ENCODE measurements at regions not wholly inside any gene's neighbourhood (a gene's known extent, or its start where the extent isn't known, plus 50 kb on each side); places are given as distances from the start of the nearest gene placed in this dataset.
"Not testable (repeated sequence)": the region's sequence is repeated elsewhere in the genome, so short reads cannot be mapped to it uniquely, and the experiment has no call there.

DNA sequence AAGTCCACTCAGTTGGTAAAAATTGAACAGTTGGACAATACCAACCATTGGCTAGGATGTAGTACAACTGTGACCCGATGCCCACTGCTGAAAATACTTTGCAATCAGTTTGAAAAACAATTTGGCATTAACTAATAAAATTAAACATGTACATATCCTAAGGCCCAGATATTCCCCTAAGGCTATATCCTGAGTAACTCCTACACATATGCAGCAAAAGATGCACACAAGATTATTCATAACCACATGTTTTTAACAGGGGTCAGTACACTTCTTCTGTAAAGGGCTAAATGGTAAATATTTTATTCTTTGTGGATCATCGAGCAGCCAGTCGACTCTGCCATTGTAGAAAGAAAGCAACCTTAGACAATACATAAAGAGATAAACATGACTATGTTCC lies 116.3 kb downstream of the MEX3B start:
- CTCF ChIA-PET = interaction anchor here (1.1 kb wide), 1 partner anchor 11 kb away, joined by 3 read pairs; no protein-coding TSS in a partner anchor
- POLR2A ChIA-PET = no interaction called here
- H3K27ac Mint-ChIP-seq = no peak overlapping the region
- H3K4me1 Mint-ChIP-seq (ENCODE audit: low read depth) = no peaks in the 10 kb centered on the region
- no peak overlapping the region for H3K4me3 Mint-ChIP-seq
- peaks cover 10% of the 10 kb centered on the region for H3K27me3 Mint-ChIP-seq
- no peak for DNase-seq
- no peaks in the 10 kb centered on the region for H3K36me3 Mint-ChIP-seq
- H3K9me3 Mint-ChIP-seq = no peaks in the 10 kb centered on the region
- intact Hi-C loops (cut with micrococcal nuclease) = no loop called here

DNA sequence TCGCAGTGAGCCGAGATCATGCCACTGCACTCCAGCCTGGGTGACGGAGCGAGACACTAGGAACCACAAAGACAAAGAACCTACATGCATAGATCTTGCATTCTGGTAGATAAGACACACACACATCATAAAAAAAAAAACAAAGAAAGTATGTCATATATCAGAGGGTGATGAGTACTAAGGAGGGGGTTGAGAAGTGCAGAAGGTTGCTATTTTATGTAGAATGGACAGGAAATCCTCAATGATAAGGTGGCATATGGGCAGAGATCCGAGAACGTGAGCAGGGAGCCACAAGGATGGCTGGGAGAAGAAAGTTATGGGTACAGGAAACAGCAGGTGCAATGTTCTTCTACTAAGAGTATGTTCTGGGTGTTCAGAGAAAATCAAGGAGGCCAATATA lies 118.8 kb downstream of the MEX3B start:
- Mint-ChIP-seq H3K36me3 (no peaks in the 10 kb centered on the region), H3K27ac (no peak overlapping the region), H3K4me3 (no peak overlapping the region), H3K9me3 (no peaks in the 10 kb centered on the region), H3K4me1 (ENCODE audit: low read depth) (no peaks in the 10 kb centered on the region), H3K27me3 (peaks cover 10% of the 10 kb centered on the region)
- intact Hi-C loops (cut with micrococcal nuclease) = no loop called here
- ChIA-PET CTCF (no interaction called here), POLR2A (no interaction called here)
- DNase-seq = no peak

DNA sequence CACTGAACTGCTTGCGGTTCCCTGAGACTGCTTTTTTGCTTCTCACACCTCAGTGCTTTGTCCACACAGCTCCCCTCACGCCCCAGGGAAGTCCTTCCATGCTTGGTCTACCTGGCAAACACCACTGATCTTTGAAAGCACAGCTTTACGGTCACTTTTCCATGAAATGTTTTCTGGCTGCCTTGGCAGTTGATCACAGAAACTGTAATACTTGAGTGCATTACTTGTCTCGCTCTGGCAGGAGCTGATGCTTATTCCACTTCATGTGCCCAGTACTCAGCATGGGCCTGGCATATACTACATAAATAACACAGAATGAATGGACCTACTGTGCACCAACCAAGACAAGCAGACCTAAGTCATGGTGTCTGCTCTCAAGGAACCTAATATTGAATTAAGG lies 121.1 kb downstream of the MEX3B start:
- CTCF ChIA-PET = no interaction called here
- Mint-ChIP-seq H3K36me3 (peaks cover 1% of the 10 kb centered on the region), H3K4me1 (ENCODE audit: low read depth) (no peaks in the 10 kb centered on the region), H3K4me3 (no peak overlapping the region), H3K27ac (no peak overlapping the region), H3K27me3 (peaks cover 10% of the 10 kb centered on the region), H3K9me3 (peaks cover 15% of the 10 kb centered on the region)
- intact Hi-C loops (cut with micrococcal nuclease) = no loop called here
- DNase-seq = no peak
- POLR2A ChIA-PET = no interaction called here

- POLR2A ChIA-PET = no interaction called here
- intact Hi-C loops (cut with micrococcal nuclease) = no loop called here
- DNase-seq = no peak
- no peak overlapping the region for H3K27ac Mint-ChIP-seq
- CTCF ChIA-PET = no interaction called here
- no peak overlapping the region for H3K4me3 Mint-ChIP-seq
- peaks cover 10% of the 10 kb centered on the region for H3K27me3 Mint-ChIP-seq
- no peaks in the 10 kb centered on the region for H3K4me1 Mint-ChIP-seq (ENCODE audit: low read depth)
- H3K9me3 Mint-ChIP-seq = peaks cover 21% of the 10 kb centered on the region
- H3K36me3 Mint-ChIP-seq = peaks cover 1% of the 10 kb centered on the region
Measured at GRCh38 chr15:81923561-81924350, 122.1 kb downstream of the MEX3B start.

- DNase-seq = no peak
- H3K9me3 Mint-ChIP-seq = peaks cover 32% of the 10 kb centered on the region
- no peak overlapping the region for H3K27ac Mint-ChIP-seq
- CTCF ChIA-PET = no interaction called here
- POLR2A ChIA-PET = no interaction called here
- H3K36me3 Mint-ChIP-seq = peaks cover 3% of the 10 kb centered on the region
- H3K27me3 Mint-ChIP-seq = peaks cover 9% of the 10 kb centered on the region
- H3K4me3 Mint-ChIP-seq = no peak overlapping the region
- H3K4me1 Mint-ChIP-seq (ENCODE audit: low read depth) = no peaks in the 10 kb centered on the region
- intact Hi-C loops (cut with micrococcal nuclease) = no loop called here
Measured at GRCh38 chr15:81922143-81922542, 123.7 kb downstream of the MEX3B start.

DNA sequence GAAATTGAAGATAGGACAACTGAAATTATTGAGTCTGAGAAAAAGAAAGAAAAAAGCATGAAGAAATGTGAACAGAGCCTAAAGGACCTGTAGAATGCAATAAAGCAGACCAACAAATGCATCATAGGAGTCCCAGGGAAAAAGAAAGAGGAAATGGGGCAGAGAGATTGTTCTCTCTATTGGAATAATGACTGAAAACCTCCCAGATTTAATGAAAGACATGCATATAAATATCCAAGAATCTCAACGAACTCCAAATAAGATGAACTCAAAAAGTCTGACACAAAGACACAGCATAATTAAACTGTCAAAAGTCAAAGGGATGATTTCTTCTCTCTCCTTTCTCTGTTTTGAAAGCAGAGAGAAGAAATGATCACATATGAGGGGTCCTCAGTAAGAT lies 124.7 kb downstream of the MEX3B start:
- POLR2A ChIA-PET = no interaction called here
- peaks cover 6% of the 10 kb centered on the region for H3K27me3 Mint-ChIP-seq

DNA sequence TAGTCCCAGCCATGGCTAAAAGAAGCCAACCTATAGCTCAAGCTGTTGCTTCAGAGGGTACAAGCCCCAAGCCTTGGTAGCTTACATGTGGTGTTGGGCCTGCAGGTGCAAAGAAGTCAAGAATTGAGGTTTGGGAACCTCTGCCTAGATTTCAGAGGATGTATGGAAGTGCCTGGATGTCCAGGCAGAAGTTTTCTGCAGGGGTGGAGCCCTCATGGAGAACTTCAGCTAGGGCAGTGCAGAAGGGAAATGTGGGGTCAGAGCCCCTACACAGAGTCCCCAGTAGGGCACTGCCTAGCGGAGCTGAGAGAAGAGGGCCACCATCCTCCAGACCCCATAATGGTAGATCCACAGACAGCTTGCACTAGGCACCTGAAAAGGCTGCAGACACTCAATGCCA lies 127.1 kb downstream of the MEX3B start:
- peaks cover 34% of the 10 kb centered on the region for H3K9me3 Mint-ChIP-seq
- POLR2A ChIA-PET; CTCF ChIA-PET; H3K4me1 Mint-ChIP-seq (ENCODE audit: low read depth); DNase-seq; H3K27ac Mint-ChIP-seq; H3K27me3 Mint-ChIP-seq; intact Hi-C loops (cut with micrococcal nuclease); H3K4me3 Mint-ChIP-seq; H3K36me3 Mint-ChIP-seq: not testable (repeated sequence)

More for the DNA sequence above, 124.7 kb downstream of the MEX3B start:
- no peak for DNase-seq
- intact Hi-C loops (cut with micrococcal nuclease) = no loop called here
- H3K4me3 Mint-ChIP-seq = no peak overlapping the region
- no peak overlapping the region for H3K27ac Mint-ChIP-seq
- peaks cover 34% of the 10 kb centered on the region for H3K9me3 Mint-ChIP-seq
- H3K36me3 Mint-ChIP-seq = peaks cover 3% of the 10 kb centered on the region
- CTCF ChIA-PET = no interaction called here
- H3K4me1 Mint-ChIP-seq (ENCODE audit: low read depth) = no peaks in the 10 kb centered on the region

DNA sequence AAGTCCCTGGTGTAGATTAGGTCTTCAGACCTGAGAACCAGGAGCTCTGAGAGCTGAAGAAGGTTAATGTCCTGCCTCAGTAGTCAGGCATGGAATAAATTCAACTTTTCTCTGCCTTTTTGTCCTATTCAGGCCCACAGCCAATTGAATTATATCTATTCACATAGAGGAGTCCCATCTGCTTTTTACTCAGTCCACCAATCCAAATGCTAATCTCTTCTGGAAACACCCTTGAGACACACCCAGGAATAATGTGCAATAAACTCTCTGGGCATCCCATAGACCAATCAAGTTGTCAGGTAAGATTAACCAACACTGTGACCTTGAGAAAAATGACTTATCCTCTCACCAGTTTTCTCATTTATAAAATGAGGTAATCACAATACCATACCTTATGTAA lies 129.4 kb downstream of the MEX3B start:
- CTCF ChIA-PET = no interaction called here
- peaks cover 33% of the 10 kb centered on the region for H3K9me3 Mint-ChIP-seq
- no peaks in the 10 kb centered on the region for H3K27me3 Mint-ChIP-seq

DNA sequence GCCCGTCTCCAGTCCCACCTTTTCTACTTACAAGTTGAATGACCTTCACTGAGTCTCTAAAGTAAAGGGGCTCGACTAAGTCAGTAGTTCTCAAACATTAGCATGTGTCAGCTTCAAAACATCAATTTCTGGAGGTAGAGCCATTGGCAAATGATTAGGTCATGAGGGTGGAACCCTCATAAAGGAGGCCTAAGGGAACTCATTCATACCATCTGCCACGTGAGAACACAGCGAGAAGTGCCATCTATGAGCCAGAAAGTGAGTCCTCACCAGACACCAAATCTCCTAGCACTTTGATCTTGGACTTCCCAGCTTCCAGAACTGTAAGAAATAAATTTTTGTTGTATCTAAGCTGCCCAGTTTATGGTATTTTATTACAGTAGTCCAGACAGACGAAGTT lies 129.8 kb downstream of the MEX3B start:
- H3K27ac Mint-ChIP-seq = no peak overlapping the region
- peaks cover 29% of the 10 kb centered on the region for H3K9me3 Mint-ChIP-seq
- no peaks in the 10 kb centered on the region for H3K27me3 Mint-ChIP-seq
- ChIA-PET CTCF (no interaction called here), POLR2A (no interaction called here)
- no peak for DNase-seq
- no peak overlapping the region for H3K4me3 Mint-ChIP-seq
- no peaks in the 10 kb centered on the region for H3K4me1 Mint-ChIP-seq (ENCODE audit: low read depth)
- intact Hi-C loops (cut with micrococcal nuclease) = no loop called here
- peaks cover 3% of the 10 kb centered on the region for H3K36me3 Mint-ChIP-seq

More for the DNA sequence above, 129.4 kb downstream of the MEX3B start:
- Mint-ChIP-seq H3K36me3 (peaks cover 3% of the 10 kb centered on the region), H3K27ac (no peak overlapping the region), H3K4me1 (ENCODE audit: low read depth) (no peaks in the 10 kb centered on the region), H3K4me3 (no peak overlapping the region)
- intact Hi-C loops (cut with micrococcal nuclease) = no loop called here
- POLR2A ChIA-PET = no interaction called here
- DNase-seq = no peak

DNA sequence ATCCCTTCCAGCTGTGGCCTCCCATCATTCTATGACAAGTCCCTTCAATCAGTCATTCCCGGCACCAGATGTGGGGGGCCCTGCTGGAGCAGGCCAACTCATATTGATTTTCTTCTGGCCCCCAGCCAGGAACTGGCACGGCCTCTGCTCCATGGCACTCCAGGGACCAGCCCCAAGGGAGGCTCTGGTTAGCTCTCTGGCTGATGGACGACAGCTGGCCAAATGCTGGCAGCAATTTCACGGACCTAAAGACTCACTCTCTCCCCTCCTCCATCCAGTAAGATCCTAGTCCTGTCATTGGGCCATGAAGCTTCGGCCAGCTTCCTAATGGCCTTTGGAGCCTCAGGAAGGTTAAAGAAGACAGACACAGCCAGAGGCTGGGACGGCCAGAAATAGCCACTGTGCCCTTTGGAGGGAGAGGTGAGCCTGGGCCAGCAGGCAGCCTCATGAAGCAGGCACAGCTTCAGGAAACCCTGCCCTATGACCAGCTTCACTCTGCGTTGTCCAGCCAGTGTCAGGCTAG lies 131.0 kb downstream of the MEX3B start:
- no peaks in the 10 kb centered on the region for H3K4me1 Mint-ChIP-seq (ENCODE audit: low read depth)
- intact Hi-C loops (cut with micrococcal nuclease) = no loop called here
- ChIA-PET CTCF (no interaction called here), POLR2A (interaction anchor here (0.6 kb wide), 1 partner anchor 428 kb away, joined by 3 read pairs; no protein-coding TSS in a partner anchor)
- H3K27me3 Mint-ChIP-seq = no peaks in the 10 kb centered on the region
- no peak overlapping the region for H3K27ac Mint-ChIP-seq
- peaks cover 2% of the 10 kb centered on the region for H3K36me3 Mint-ChIP-seq
- no peak for DNase-seq
- no peak overlapping the region for H3K4me3 Mint-ChIP-seq
- peaks cover 19% of the 10 kb centered on the region for H3K9me3 Mint-ChIP-seq

GRCh38 chr15:81914333-81914732 lies 131.5 kb downstream of the MEX3B start:
- Mint-ChIP-seq H3K27me3 (no peaks in the 10 kb centered on the region), H3K4me1 (ENCODE audit: low read depth) (no peaks in the 10 kb centered on the region), H3K4me3 (no peak overlapping the region), H3K9me3 (peaks cover 18% of the 10 kb centered on the region), H3K36me3 (peaks cover 2% of the 10 kb centered on the region), H3K27ac (no peak overlapping the region)
- no peak for DNase-seq
- ChIA-PET POLR2A (interaction anchor here (0.6 kb wide), 1 partner anchor 427 kb away, joined by 3 read pairs; no protein-coding TSS in a partner anchor), CTCF (no interaction called here)
- intact Hi-C loops (cut with micrococcal nuclease) = no loop called here

GRCh38 chr15:81911022-81911971 lies 134.5 kb downstream of the MEX3B start:
- Mint-ChIP-seq H3K27ac (no peak overlapping the region), H3K4me3 (no peak overlapping the region), H3K4me1 (ENCODE audit: low read depth) (no peaks in the 10 kb centered on the region), H3K27me3 (peaks cover 3% of the 10 kb centered on the region), H3K9me3 (no peaks in the 10 kb centered on the region), H3K36me3 (no peaks in the 10 kb centered on the region)
- intact Hi-C loops (cut with micrococcal nuclease) = no loop called here
- DNase-seq = no peak
- ChIA-PET CTCF (no interaction called here), POLR2A (no interaction called here)
